ENCODE measurements at regions not wholly inside any gene's neighbourhood (a gene's known extent, or its start where the extent isn't known, plus 50 kb on each side); places are given as distances from the start of the nearest gene placed in this dataset.

- peak; percentile 17 for DNase-seq
Measured at GRCh38 chr18:37778417-37779165, 213.0 kb upstream of the CELF4 start.

GRCh38 chr18:37769826-37770225, 204.2 kb upstream of the CELF4 start:
- DNase-seq: no peak

DNA sequence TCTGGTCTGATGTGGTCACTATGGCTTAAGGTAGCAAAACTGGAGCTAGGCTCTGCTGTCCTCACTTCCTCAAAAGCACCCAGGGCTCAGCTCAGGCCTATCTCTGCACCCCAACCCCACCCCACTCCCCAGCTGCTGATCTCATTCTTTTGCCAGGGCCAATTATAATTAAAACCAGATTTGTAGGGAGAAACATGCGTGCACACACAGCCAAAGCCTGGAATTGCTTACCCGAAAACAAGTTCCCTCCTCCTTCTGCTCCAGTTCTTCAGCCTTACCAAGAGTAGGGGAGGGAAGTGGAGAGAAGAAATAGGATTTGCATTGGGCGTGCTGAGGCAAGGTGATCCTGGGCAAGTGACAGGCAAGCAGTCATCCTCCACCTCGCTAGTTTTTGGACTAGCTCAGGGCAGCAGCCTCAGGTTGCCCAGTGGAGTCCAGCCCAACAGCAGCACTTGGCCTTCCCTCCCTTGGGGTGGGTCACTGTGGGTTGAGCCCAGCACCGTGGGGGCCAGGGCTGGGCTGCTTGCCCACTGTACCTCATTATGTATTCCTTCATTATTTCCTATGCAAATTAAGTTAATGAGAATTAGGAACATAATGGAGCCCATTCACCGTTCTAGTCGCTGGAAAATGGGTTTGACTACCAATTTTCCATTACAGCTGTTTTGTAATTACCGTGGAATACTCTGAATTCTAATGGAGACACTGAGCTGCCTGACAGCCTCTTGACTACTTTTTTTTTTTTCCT, 199.1 kb upstream of the CELF4 start:
- no peak for DNase-seq

GRCh38 chr18:37762076-37762621, 196.6 kb upstream of the CELF4 start:
- DNase-seq: no peak

DNA sequence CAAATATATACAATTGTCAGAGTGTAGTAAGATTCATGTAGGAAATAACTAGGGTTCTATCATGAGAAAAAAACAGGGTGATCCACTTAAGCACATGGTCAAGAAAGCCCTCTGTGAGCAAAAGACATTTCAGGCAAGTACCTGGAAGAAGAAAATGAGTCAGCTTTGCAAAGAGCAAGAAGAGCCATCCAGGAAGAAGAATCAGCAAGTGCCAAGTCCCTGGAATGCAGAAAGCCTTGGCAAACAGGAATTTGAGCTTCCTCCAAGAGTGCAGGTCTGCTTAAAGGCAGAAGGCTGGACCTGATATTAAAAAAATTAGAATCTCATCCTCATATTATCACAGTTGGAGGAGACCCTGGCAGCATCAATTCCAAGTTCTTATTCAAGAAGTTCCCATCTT, 188.5 kb upstream of the CELF4 start:
- DNase-seq: no peak

GRCh38 chr18:37742436-37742835, 176.8 kb upstream of the CELF4 start:
- DNase-seq: no peak

DNA sequence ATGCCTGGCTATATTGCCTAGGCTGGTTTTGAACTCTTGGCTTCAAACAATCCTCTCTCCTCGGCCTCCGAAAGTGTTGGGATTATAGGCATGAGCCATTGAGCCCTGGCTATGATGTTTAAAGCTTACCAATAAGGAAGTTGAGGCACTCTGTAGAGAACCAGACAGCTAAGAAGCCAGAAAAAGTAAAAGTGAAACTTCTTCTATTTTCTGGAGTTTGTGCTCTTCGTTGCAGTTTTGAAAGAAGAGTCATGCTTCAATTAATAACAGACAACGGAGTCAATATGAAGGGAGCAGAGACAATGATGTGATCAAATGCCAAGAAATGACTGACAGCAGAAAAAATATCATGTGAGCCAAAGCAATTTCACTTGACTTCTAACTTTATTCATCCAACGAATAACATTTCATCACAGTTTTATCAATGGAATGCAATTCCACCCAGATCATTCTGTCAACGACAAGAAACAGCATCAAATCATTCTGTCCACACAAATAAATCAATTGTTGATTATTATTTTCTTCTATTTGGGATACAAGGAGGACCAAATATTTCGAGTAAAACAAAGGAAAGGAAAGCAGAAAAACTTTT, 175.5 kb upstream of the CELF4 start:
- DNase-seq: no peak

GRCh38 chr18:37734406-37734805, 168.8 kb upstream of the CELF4 start:
- no peak for DNase-seq

DNA sequence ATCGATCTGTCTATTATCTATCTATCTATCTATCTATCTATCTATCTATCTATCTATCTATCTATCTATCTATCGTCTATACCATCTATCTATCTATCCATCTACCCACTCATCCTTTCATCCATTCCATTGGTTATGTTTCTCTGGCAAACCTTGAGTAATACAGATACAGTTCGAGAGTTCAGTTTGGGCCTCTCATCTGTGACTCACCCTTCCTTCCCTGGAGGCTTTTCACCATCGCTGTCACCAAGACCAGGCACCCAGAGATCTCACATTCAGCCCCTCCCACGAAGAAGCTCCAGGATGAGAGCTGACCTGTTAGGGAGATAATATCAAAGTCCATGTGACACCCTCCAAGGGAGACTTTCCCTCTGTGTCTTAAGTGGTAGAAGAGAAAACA, 164.1 kb upstream of the CELF4 start:
- DNase-seq: no peak

DNA sequence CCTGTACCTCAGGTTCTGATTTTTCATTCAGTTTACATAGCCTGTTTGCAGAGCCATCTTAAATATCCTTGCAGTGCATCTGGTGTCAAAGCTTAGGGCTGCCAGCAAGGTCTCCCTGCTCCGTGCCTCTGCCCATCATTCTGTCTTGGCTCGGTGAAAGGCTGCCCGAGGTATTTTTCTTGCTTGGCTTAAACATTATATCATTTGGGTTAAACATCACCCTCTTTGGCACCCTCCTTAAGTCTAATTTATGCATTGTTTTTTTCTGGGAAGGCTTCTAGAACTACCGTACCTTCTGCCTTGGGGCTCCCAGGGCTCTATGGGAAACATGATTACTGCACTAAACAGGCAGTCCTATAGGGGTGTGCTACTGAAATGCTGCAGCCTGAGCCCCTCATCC, 158.6 kb upstream of the CELF4 start:
- DNase-seq: no peak

DNA sequence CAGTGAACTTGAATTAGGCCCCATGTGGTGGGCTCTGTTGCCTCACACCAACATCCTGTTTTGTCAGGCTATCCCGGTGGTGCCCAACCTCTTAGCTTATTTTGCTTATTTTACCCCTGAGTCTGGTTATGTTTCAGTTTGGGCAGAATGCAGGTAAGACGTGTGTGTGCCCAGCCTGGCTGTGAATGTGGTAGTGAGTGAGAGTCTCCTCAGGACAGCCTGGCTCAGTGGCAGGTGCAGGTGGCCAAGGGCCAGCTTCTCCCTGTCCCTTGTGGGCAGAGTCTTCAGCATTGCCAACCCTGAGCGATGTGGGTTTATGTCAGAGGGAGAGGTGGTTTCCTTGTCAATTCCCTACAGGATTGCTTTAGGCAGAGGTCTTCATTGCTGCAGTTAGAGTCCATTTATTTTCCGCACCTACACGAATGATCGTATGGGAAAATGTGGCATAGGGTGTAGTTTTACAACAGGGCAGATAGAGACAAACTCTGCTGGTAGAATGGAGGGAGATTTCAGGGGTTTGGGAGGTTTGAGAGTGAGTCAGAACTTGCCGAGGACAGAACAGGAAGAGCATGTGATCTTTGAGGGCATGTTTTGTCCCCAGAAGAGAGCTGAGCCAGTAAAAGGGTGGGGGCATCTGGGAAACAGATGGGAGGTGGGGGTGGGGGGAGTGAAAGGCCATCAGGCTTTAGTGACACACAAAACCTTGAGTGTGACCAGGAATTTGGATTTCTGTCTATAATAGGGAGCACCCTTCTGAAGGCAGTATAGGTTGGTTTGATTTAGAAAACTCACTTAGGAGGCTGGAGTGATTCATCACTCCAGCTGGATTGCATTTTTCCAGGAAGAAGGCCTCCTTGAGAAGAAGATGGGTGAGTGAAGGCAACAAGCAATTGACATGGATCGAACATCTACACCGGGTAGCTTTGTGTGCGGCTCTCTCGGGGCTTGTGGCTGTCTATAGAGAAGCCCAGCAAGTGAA, 156.2 kb upstream of the CELF4 start:
- no peak for DNase-seq

- no peak for DNase-seq
Measured at GRCh38 chr18:37720663-37721062, 155.1 kb upstream of the CELF4 start.

DNA sequence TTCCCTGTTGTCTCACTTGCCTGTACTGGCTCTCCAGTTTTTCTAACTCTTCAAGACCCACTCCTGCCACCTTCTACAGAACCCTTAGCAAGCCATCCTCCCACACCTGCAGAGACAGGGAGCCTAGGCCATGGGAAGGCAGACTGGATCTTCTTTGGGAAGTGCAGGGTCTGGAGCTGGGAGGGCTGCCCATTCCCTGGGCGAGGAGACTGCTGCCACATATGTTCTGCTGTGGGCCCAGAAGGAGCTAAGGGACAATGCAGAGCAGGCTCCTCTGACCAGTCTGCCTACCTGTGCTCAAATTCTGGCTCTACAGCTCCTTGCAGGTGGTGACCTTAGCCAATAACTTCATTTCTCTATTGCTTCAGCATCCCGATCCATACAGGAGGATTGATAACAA, 152.1 kb upstream of the CELF4 start:
- no peak for DNase-seq

GRCh38 chr18:37717098-37717497, 151.5 kb upstream of the CELF4 start:
- DNase-seq: no peak

DNA sequence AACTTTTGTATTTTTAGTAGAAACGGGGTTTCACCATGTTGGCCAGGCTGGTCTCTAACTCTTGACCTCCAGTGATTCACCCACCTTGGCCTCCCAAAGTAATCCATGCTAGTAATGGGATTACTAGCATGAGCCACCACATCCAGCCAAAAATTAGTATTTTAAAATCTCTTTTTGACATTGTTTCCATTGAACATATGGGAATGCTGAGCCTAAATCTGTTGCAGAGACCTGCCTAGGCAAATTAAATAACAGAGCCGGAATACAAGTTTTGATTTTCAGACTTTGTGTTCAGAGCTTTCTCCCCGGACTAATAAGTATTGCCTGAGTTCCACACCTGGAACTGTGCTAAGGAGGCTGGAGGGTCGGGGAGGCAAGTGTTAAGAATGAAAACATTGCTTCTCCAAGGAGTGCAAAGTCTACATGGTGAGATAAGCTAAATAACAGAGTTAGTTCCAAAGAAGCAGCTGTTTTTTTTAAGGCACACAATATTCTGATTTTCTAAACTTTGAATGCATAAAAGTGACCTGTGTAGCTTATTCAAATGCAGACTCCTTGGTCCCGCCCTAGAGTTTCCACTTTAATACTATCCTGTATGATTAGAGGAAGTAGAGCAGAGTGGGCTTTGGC, 150.6 kb upstream of the CELF4 start:
- no peak for DNase-seq

DNA sequence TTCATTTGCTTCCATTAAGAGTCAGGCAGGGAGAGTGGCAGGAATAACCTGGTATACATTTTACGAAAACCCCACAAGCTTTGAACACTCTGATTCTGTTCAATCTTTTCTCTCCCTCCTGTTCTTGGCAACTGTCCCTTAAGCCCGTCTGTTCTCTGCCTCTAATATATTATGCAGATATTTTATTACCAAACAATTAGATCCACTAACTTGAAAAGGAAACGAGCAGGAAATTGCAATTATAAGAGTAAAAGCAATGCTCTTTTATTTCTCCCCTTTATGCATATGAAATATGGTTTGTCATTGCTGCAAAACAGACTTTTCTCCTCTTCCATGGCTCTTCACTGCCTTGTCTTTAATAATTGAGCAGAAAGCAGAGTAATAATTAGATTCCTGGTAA, 149.1 kb upstream of the CELF4 start:
- DNase-seq: no peak

- no peak for DNase-seq
Measured at GRCh38 chr18:37712776-37713175, 147.2 kb upstream of the CELF4 start.

DNA sequence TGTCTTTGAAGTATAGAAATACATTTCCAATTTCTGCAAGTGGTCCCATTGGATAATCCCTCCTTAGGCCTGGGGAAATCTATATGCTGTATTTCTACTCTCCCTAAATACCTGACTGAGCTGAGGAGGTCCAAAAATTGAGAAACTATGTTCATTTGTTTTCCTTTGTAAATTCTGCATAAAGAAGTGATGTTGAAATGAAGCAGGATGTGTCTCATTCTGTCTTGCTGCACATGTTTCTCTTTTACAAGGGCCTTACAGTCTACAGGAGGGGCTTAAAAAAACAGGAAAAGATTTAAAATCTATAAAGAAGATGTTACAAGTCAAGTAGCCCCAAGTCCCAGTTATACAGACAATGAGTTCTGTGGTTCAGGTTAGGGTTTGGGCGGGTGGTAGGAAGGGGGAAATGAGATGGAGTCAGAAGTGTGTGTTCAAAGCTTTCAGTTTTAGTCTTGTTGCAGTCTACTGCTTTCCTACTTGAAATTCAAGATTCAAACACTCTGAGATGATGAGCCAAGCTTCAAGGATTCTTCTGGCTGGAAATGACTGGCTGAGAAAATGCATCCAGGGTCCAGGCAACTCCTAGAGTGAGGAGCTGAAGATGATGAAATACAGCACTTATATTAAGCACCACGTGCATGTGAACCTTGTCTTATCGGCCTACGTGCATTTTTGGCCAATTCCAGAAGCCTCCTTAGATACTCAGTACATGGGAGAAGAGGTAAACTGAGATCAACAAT, 146.3 kb upstream of the CELF4 start:
- no peak for DNase-seq

- no peak for DNase-seq
Measured at GRCh38 chr18:37710726-37711125, 145.1 kb upstream of the CELF4 start.

DNA sequence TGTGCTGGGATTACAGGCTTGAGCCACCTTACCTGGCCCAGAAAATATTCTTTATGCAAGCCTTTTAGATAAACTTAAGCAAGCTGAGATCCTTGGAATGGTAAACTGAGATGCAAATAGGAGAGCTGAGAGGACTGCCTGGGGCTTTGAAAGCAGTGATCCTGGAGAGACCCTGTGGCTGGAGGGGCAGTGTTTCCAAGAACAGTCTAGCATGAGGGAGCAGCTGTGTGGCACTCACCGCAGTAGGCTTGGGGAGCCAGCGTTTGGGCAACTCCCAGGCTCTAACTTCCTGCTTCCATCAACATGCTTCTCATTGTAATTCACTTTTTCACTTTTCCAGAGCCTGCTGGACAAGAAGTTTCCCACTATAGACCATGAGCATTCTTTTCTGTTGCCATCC, 144.1 kb upstream of the CELF4 start:
- DNase-seq: no peak

DNA sequence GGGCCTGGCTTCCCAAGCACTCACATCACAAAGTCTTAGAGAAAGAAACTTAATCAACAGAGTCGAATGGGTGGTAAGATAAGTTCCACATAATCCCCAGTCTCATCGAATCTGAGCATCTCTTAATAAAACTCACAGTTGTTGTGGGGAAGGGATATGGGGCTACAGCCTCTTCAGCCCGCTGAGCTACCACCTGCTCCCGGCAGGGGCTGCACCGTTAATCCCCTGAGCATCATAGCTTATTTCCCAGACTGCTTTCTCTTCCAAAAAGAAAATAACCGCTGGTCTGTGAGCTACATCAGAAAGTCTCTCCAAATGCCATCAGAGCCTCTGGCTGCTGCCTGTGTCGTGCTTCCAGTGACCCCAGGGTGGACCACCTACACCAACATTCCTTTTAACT, 139.4 kb upstream of the CELF4 start:
- DNase-seq: no peak

DNA sequence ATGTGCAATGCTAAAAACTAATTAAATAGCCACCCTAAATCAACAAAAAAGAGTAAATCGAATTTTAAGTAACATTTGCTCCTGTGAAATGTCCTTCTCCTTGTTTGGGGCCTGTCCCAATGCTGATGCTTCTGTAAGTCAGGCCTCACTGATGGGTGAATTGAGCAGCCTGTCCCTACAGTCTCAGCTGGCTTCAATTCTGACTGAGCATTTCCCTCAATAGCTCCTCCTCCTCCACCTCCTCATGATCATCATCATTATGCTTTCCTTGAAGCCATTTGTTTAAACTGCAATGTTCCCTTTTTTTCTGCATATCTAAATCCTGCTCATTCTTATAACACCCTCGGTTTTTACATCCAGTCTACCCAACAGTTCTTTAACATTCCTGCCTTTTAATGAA, 137.2 kb upstream of the CELF4 start:
- no peak for DNase-seq

All from fibroblast of skin of right quadriceps (primary cell).